Testis (tissue), 2 donors: ENCODE measurements at regions not wholly inside any gene's neighbourhood (a gene's known extent, or its start where the extent isn't known, plus 50 kb on each side); places are given as distances from the start of the nearest gene placed in this dataset.

Experiments used
- POLR2A ChIP-seq: fragments of 450-650 bp; IDR thresholded peaks from one replicate; pipeline ENCODE4 v1.6.1; 2017; ENCODE audit warnings: antibody characterized with exemption, mild to moderate bottlenecking, moderate library complexity
- TF ChIP-seq, protein P1 (sequence below), 3 experiments: fragments of 450-650 bp in 2 of 3; fragments of 200-600 bp in 1 of 3; sonication (generic) in 1 of 3; IDR thresholded peaks; one replicate each; pipeline ENCODE4 v1.5.1; 2016 to 2019; ENCODE audit warnings: antibody characterized with exemption in 3 of 3, mild to moderate bottlenecking in 2 of 3, moderate library complexity in 1 of 3

DNA sequence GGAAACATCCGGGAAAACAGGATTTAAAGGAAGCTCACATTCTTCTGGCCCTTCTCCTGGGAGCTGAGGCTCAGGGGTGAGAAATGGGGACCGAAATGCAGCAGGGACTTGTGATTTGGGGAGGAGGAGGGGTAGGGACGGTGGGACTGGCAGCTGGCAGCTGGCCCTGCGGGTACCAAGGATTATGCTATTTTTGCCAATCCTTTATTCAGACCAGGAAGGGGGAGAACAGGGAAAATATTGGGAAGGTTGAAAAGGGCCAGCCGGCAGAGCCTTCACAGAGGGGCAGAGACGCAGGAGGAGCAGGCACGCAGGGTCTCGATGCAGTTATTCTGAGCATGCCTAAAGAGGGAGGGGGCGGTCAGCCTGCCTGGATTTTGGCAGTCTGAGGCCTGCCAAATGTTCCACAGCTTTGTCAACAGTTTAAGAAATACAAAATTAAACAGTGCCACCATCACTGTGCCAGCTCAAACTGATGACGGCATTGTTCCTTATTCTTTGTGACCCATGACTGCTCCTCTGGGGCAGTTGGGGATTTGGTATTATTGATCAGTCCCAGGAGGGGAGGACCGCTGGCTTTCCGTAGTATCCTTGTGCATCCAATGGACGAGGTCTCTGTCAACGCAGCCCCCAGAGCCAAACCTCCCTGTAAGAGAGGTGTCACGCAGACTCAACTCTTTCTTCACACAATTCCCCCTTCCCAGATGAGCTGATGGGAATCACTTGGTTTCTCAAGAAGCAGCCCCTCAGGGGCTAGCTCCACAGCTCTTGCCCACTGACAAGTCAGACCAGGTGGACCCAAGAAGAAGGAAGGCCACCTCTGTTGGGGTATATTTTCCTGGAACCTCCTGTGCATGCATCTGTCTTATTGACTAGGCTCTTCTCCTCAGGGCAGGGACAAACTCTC, 553.3 kb downstream of the BNC2 start:
- TF ChIP-seq POLR2A: no peak
- TF ChIP-seq, protein P1, sequence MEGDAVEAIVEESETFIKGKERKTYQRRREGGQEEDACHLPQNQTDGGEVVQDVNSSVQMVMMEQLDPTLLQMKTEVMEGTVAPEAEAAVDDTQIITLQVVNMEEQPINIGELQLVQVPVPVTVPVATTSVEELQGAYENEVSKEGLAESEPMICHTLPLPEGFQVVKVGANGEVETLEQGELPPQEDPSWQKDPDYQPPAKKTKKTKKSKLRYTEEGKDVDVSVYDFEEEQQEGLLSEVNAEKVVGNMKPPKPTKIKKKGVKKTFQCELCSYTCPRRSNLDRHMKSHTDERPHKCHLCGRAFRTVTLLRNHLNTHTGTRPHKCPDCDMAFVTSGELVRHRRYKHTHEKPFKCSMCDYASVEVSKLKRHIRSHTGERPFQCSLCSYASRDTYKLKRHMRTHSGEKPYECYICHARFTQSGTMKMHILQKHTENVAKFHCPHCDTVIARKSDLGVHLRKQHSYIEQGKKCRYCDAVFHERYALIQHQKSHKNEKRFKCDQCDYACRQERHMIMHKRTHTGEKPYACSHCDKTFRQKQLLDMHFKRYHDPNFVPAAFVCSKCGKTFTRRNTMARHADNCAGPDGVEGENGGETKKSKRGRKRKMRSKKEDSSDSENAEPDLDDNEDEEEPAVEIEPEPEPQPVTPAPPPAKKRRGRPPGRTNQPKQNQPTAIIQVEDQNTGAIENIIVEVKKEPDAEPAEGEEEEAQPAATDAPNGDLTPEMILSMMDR (IDR thresholded peaks at IDR 0.05): no peak
